ENCODE measurements at regions not wholly inside any gene's neighbourhood (a gene's known extent, or its start where the extent isn't known, plus 50 kb on each side); places are given as distances from the start of the nearest gene placed in this dataset.

- ChIA-PET CTCF (no interaction called here), RAD21 (ENCODE audit: low non-redundant PET in 1 of 2, low total read pairs in 2 of 2, uncharacterized antibody in 2 of 2, unreplicated experiment in 2 of 2) (no interaction called here), POLR2A (no interaction called here)
- no peaks in the 10 kb centered on the region for H3K79me2 ChIP-seq (ENCODE audit: insufficient read depth, low read length)
- DNase-seq (ENCODE audit: low read depth, low spot score), result no peak
- ATAC-seq, result no peak
- H3K4me1 ChIP-seq (ENCODE audit: control insufficient read depth in 1 of 2, insufficient read depth in 2 of 2, low read length in 2 of 2), result peaks cover 17 to 32% of the 10 kb centered on the region in 2 experiments
- no peaks in the 10 kb centered on the region for H3K9me3 ChIP-seq (ENCODE audit: control insufficient read depth in 1 of 2, insufficient read depth in 1 of 2, low read depth in 1 of 2, low read length in 2 of 2)
- H2AFZ ChIP-seq (ENCODE audit: low read depth, low read length, poor library complexity, severe bottlenecking), result no peak overlapping the region
- no peaks in the 10 kb centered on the region for H4K20me1 ChIP-seq (ENCODE audit: insufficient read depth)
- H3K27me3 ChIP-seq (ENCODE audit: insufficient read depth, low read length), result no peaks in the 10 kb centered on the region
- no peak overlapping the region for H3K27ac ChIP-seq (ENCODE audit: low read depth, low read length)
- TF ChIP-seq ELF1 (IDR thresholded peaks at IDR 0.05; ENCODE audit: borderline replicate concordance, low read depth), result no peak
- no peak for TF ChIP-seq ZBTB33 (IDR thresholded peaks at IDR 0.05; ENCODE audit: extremely low read depth, insufficient replicate concordance, low read length)
- no peak overlapping the region for H3K4me2 ChIP-seq (ENCODE audit: low read length)
- H3K9me2 ChIP-seq (ENCODE audit: insufficient read depth), result no peaks in the 10 kb centered on the region
- H3K4me3 ChIP-seq (replicated peaks in 1 of 2; ENCODE audit: low read depth in 1 of 2, low read length in 2 of 2), result no peak overlapping the region
- H3K9ac ChIP-seq (ENCODE audit: low read length), result no peak overlapping the region
- intact Hi-C loops (cut with micrococcal nuclease), result no loop called here
- no peaks in the 10 kb centered on the region for H3K36me3 ChIP-seq (ENCODE audit: control insufficient read depth in 1 of 2, insufficient read depth in 2 of 2, low read length in 2 of 2)
- no TSS peak for BruUV-seq (replicated peaks)
Observed at GRCh38 chr2:8587920-8588830, 93.7 kb upstream of the ID2 start.

GRCh38 chr2:8588831-8589191, 93.0 kb upstream of the ID2 start:
- Histone ChIP-seq H3K9me3 (ENCODE audit: control insufficient read depth in 1 of 2, insufficient read depth in 1 of 2, low read depth in 1 of 2, low read length in 2 of 2) (no peaks in the 10 kb centered on the region), H3K4me3 (replicated peaks in 1 of 2; ENCODE audit: low read depth in 1 of 2, low read length in 2 of 2) (no peak overlapping the region), H3K9ac (ENCODE audit: low read length) (no peak overlapping the region), H3K4me2 (ENCODE audit: low read length) (no peak overlapping the region), H3K27ac (ENCODE audit: low read depth, low read length) (no peak overlapping the region), H3K79me2 (ENCODE audit: insufficient read depth, low read length) (no peaks in the 10 kb centered on the region), H2AFZ (ENCODE audit: low read depth, low read length, poor library complexity, severe bottlenecking) (no peak overlapping the region), H3K4me1 (ENCODE audit: control insufficient read depth in 1 of 2, insufficient read depth in 2 of 2, low read length in 2 of 2) (peaks cover 14 to 29% of the 10 kb centered on the region in 2 experiments), H4K20me1 (ENCODE audit: insufficient read depth) (no peaks in the 10 kb centered on the region), H3K9me2 (ENCODE audit: insufficient read depth) (no peaks in the 10 kb centered on the region), H3K36me3 (ENCODE audit: control insufficient read depth in 1 of 2, insufficient read depth in 2 of 2, low read length in 2 of 2) (no peaks in the 10 kb centered on the region), H3K27me3 (ENCODE audit: insufficient read depth, low read length) (no peaks in the 10 kb centered on the region)
- RAD21 ChIA-PET (ENCODE audit: low non-redundant PET in 1 of 2, low total read pairs in 2 of 2, uncharacterized antibody in 2 of 2, unreplicated experiment in 2 of 2), result no interaction called here
- no TSS peak for BruUV-seq (replicated peaks)
- intact Hi-C loops (cut with micrococcal nuclease), result no loop called here
- POLR2A ChIA-PET, result no interaction called here
- CTCF ChIA-PET, result no interaction called here
- ATAC-seq (no peak), DNase-seq (ENCODE audit: low read depth, low spot score) (no peak)
- TF ChIP-seq SP1 (IDR thresholded peaks at IDR 0.05; ENCODE audit: low read depth) (no peak), ATF3 (IDR thresholded peaks at IDR 0.05) (no peak), FOSL1 (IDR thresholded peaks at IDR 0.05; ENCODE audit: low read depth) (no peak), CBX3 (IDR thresholded peaks at IDR 0.05; ENCODE audit: low read depth) (no peak), RAD21 (IDR thresholded peaks at IDR 0.05; ENCODE audit: low read depth) (no peak), EZH2phosphoT487 (IDR thresholded peaks at IDR 0.05; ENCODE audit: borderline replicate concordance) (no peak), ZNF274 (IDR thresholded peaks at IDR 0.05; ENCODE audit: low read depth, low read length) (no peak), CEBPB (IDR thresholded peaks at IDR 0.05; ENCODE audit: low read depth) (no peak), EZH2 (IDR thresholded peaks at IDR 0.05) (no peak), SIN3A (IDR thresholded peaks at IDR 0.05; ENCODE audit: low read depth) (no peak), MAX (IDR thresholded peaks at IDR 0.05) (no peak), YY1 (IDR thresholded peaks at IDR 0.05; ENCODE audit: extremely low read depth, insufficient replicate concordance, low read depth, low read length) (no peak), JUND (IDR thresholded peaks at IDR 0.05) (no peak), ELF1 (IDR thresholded peaks at IDR 0.05; ENCODE audit: borderline replicate concordance, low read depth) (no peak)
